Liver (tissue), 3 donors: ENCODE measurements at regions not wholly inside any gene's neighbourhood (a gene's known extent, or its start where the extent isn't known, plus 50 kb on each side); places are given as distances from the start of the nearest gene placed in this dataset.

ENCODE experiments used
- CTCF ChIP-seq: fragments of 150-350 bp; IDR thresholded peaks from 2 replicates; pipeline ENCODE4 v1.5.1; 2017; ENCODE audit warnings: improper control_type of control experiment, low read depth, low read length; ENCODE audit not compliant: missing input control
- RAD21 ChIP-seq, 2 donors: IDR thresholded peaks; 2 replicates each; pipeline ENCODE4 v1.6.1; 2016; ENCODE audit warnings: antibody characterized with exemption in 2 of 2, mild to moderate bottlenecking in 2 of 2
- REST ChIP-seq: IDR thresholded peaks from 2 replicates; pipeline ENCODE4 v1.6.1; 2016; ENCODE audit warnings: antibody characterized with exemption, mild to moderate bottlenecking
- donor health status: healthy.
- donor health status: healthy.

GRCh38 chr22:48676266-48677167 lies 1151.2 kb downstream of the BRD1 start:
- TF ChIP-seq CTCF (no peak), REST (no peak), RAD21 (IDR thresholded peaks at IDR 0.05) (no peak)
